ENCODE measurements at regions not wholly inside any gene's neighbourhood (a gene's known extent, or its start where the extent isn't known, plus 50 kb on each side); places are given as distances from the start of the nearest gene placed in this dataset.

DNA sequence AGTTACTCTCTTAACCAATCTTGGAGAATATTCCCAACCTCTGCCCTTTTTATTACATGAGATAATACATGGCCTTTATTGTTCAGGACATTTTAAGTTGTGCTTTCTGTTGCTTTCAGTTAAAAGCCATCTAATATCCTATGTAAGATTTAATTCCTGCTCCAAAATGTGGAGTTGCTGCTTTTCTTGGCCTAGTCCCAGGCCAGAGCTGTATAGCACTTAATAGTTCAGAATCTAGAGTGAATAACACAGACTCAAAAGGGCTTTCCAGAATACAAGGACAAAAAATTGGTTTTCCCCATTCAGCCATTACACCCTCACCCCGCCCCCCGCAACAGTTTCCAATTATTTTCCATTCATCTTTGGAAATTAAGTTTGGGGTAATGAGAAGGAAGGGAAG is 144.3 kb upstream of the SMAD1 start:
- H4K20me1 ChIP-seq (ENCODE audit: insufficient read depth) = no peaks in the 10 kb centered on the region
- TF ChIP-seq, protein P1, sequence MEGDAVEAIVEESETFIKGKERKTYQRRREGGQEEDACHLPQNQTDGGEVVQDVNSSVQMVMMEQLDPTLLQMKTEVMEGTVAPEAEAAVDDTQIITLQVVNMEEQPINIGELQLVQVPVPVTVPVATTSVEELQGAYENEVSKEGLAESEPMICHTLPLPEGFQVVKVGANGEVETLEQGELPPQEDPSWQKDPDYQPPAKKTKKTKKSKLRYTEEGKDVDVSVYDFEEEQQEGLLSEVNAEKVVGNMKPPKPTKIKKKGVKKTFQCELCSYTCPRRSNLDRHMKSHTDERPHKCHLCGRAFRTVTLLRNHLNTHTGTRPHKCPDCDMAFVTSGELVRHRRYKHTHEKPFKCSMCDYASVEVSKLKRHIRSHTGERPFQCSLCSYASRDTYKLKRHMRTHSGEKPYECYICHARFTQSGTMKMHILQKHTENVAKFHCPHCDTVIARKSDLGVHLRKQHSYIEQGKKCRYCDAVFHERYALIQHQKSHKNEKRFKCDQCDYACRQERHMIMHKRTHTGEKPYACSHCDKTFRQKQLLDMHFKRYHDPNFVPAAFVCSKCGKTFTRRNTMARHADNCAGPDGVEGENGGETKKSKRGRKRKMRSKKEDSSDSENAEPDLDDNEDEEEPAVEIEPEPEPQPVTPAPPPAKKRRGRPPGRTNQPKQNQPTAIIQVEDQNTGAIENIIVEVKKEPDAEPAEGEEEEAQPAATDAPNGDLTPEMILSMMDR (conservative IDR thresholded peaks at IDR 0.05; ENCODE audit: low read depth, low read length) = no peak
- no peak overlapping the region for H3K4me3 ChIP-seq (IDR thresholded peaks at IDR 0.05; ENCODE audit: insufficient read depth, low read depth, low read length)
- no peaks in the 10 kb centered on the region for H3K27me3 ChIP-seq (ENCODE audit: insufficient read depth, low read depth)
- no peaks in the 10 kb centered on the region for H3K79me2 ChIP-seq (ENCODE audit: insufficient read depth, low read depth)
- H2AFZ ChIP-seq (ENCODE audit: low read depth) = no peak overlapping the region
- no peaks in the 10 kb centered on the region for H3K36me3 ChIP-seq (ENCODE audit: insufficient read depth)
- no peak overlapping the region for H3K27ac ChIP-seq
- no peaks in the 10 kb centered on the region for H3K4me1 ChIP-seq (ENCODE audit: low read depth, poor library complexity, severe bottlenecking)
- no peak overlapping the region for H3K4me2 ChIP-seq
- H3K9ac ChIP-seq = no peak overlapping the region

DNA sequence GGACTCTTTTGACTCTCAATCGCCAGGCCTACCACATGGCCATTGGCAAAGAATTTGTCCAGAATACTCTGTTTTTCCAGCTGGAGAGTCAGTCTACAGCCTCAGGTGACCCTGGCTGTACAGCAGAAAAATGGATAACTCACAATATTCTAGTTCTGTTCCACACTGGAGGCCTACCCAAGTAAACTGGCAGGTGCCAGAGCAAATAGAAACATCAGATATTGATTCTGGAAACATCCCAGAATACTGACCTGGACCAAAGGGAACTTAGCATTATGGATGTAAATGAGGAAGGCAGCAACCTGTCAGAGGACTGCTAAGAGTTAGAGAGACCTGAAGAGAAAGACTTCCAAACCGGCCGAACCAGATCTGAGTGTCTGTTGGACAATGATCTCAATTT is 147.9 kb upstream of the SMAD1 start:
- H4K20me1 ChIP-seq (ENCODE audit: insufficient read depth) = no peaks in the 10 kb centered on the region
- H3K4me1 ChIP-seq (ENCODE audit: low read depth, poor library complexity, severe bottlenecking) = no peaks in the 10 kb centered on the region
- H3K36me3 ChIP-seq (ENCODE audit: insufficient read depth) = no peaks in the 10 kb centered on the region
- H3K4me3 ChIP-seq (IDR thresholded peaks at IDR 0.05; ENCODE audit: insufficient read depth, low read depth, low read length) = no peak overlapping the region
- no peak overlapping the region for H3K27ac ChIP-seq
- no peaks in the 10 kb centered on the region for H3K79me2 ChIP-seq (ENCODE audit: insufficient read depth, low read depth)
- no peak overlapping the region for H3K9ac ChIP-seq
- TF ChIP-seq, protein P1 (conservative IDR thresholded peaks at IDR 0.05; ENCODE audit: low read depth, low read length) = no peak
- H3K27me3 ChIP-seq (ENCODE audit: insufficient read depth, low read depth) = no peaks in the 10 kb centered on the region
- no peak overlapping the region for H2AFZ ChIP-seq (ENCODE audit: low read depth)
- no peak overlapping the region for H3K4me2 ChIP-seq

DNA sequence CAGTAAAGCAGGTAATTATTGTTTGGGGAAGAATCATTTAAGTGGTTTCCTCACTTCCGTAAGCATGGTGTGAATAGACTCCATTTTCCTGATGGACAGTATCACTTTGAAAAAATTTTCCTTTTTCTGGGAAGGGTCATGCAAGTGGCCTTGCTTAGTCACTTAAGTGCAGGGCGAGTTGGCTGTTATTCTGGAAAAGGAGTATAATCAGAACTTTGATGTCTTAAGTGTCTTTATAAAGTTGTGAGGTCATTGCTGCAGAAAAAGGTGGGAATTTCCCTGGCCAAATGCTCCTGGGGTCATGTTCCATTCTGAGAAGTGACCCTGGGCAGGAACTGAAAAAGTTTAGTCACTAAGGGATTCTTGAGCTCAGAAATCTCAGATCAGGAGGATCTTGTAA is 146.1 kb upstream of the OTUD4 start:
- TF ChIP-seq, protein P1 (conservative IDR thresholded peaks at IDR 0.05; ENCODE audit: low read depth, low read length) = no peak
- H3K9ac ChIP-seq = no peak overlapping the region
- no peaks in the 10 kb centered on the region for H3K79me2 ChIP-seq (ENCODE audit: insufficient read depth, low read depth)
- no peaks in the 10 kb centered on the region for H3K4me1 ChIP-seq (ENCODE audit: low read depth, poor library complexity, severe bottlenecking)
- H3K4me2 ChIP-seq = no peak overlapping the region
- H3K27ac ChIP-seq = no peak overlapping the region
- H2AFZ ChIP-seq (ENCODE audit: low read depth) = no peak overlapping the region
- H3K4me3 ChIP-seq (IDR thresholded peaks at IDR 0.05; ENCODE audit: insufficient read depth, low read depth, low read length) = no peak overlapping the region
- no peaks in the 10 kb centered on the region for H3K36me3 ChIP-seq (ENCODE audit: insufficient read depth)
- no peaks in the 10 kb centered on the region for H3K27me3 ChIP-seq (ENCODE audit: insufficient read depth, low read depth)
- H4K20me1 ChIP-seq (ENCODE audit: insufficient read depth) = no peaks in the 10 kb centered on the region

DNA sequence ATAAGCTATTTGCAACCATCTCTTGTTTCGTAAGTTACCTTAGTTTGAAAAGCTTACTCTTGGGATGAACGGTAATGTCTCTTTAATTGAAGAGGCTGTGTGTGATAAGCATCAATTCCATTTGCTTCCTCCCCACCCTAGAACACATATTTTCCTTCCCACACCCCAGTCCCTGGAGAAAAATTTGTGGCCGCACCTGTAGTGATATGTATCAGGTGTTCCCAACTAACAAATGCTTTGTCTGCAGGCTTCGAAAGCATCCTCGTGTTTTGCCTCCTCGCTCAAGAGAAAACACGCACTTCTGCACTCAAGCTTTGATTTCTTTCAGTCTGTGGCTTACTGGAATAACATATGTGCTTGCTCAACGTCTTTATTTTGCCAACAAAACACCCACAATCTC is 143.8 kb upstream of the OTUD4 start:
- H4K20me1 ChIP-seq (ENCODE audit: insufficient read depth) = no peaks in the 10 kb centered on the region
- TF ChIP-seq, protein P1 (conservative IDR thresholded peaks at IDR 0.05; ENCODE audit: low read depth, low read length) = no peak
- H3K27me3 ChIP-seq (ENCODE audit: insufficient read depth, low read depth) = no peaks in the 10 kb centered on the region
- H3K4me1 ChIP-seq (ENCODE audit: low read depth, poor library complexity, severe bottlenecking) = no peaks in the 10 kb centered on the region
- no peak overlapping the region for H2AFZ ChIP-seq (ENCODE audit: low read depth)
- H3K9ac ChIP-seq = no peak overlapping the region
- H3K4me3 ChIP-seq (IDR thresholded peaks at IDR 0.05; ENCODE audit: insufficient read depth, low read depth, low read length) = no peak overlapping the region
- no peak overlapping the region for H3K27ac ChIP-seq
- H3K79me2 ChIP-seq (ENCODE audit: insufficient read depth, low read depth) = no peaks in the 10 kb centered on the region
- no peak overlapping the region for H3K4me2 ChIP-seq
- H3K36me3 ChIP-seq (ENCODE audit: insufficient read depth) = no peaks in the 10 kb centered on the region

DNA sequence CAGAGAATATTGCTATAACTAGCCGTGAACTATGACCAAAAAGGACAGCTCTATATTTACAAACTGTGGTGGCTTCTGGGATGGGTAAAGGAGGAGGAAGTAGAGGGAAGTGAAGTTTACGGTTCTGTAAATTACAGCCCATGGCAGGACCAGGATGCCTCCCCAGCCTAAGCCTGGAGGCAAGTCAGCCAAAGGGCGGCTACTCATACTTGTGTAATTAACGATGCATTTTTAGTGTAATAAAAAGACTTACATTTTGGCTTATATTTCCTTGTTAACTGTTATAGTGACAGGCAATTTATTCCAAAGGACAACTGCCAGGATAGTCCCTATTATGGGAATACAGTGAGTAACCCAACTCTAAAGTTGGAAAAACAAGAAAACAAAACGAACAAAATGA is 139.9 kb upstream of the OTUD4 start:
- Histone ChIP-seq H3K36me3 (ENCODE audit: insufficient read depth) (no peaks in the 10 kb centered on the region), H4K20me1 (ENCODE audit: insufficient read depth) (no peaks in the 10 kb centered on the region), H2AFZ (ENCODE audit: low read depth) (no peak overlapping the region), H3K9ac (no peak overlapping the region), H3K4me1 (ENCODE audit: low read depth, poor library complexity, severe bottlenecking) (no peaks in the 10 kb centered on the region), H3K27me3 (ENCODE audit: insufficient read depth, low read depth) (no peaks in the 10 kb centered on the region), H3K4me3 (IDR thresholded peaks at IDR 0.05; ENCODE audit: insufficient read depth, low read depth, low read length) (no peak overlapping the region), H3K4me2 (no peak overlapping the region), H3K27ac (no peak overlapping the region), H3K79me2 (ENCODE audit: insufficient read depth, low read depth) (no peaks in the 10 kb centered on the region)
- TF ChIP-seq, protein P1 (conservative IDR thresholded peaks at IDR 0.05; ENCODE audit: low read depth, low read length) = no peak
